HEK293 (cell line): ENCODE measurements at regions not wholly inside any gene's neighbourhood (a gene's known extent, or its start where the extent isn't known, plus 50 kb on each side); places are given as distances from the start of the nearest gene placed in this dataset.

ENCODE experiments used
- ATF2 ChIP-seq: fragments of 450-650 bp; formaldehyde crosslinking; IDR thresholded peaks from 2 replicates; pipeline ENCODE4 v1.5.1; 2016; ENCODE audit warnings: missing biosample characterization, missing genetic modification characterization, low read depth
- CTCF ChIP-seq: fragments of 450-650 bp; formaldehyde crosslinking; IDR thresholded peaks from 2 replicates; pipeline ENCODE4 v1.5.1; 2016; ENCODE audit warnings: missing biosample characterization, missing genetic modification characterization
- ELK4 ChIP-seq: IDR thresholded peaks from 2 replicates; pipeline ENCODE4 v1.6.1; 2011; ENCODE audit warnings: mild to moderate bottlenecking, low read depth, low read length, borderline replicate concordance
- MZF1 ChIP-seq: fragments of 450-650 bp; formaldehyde crosslinking; IDR thresholded peaks from 2 replicates; pipeline ENCODE4 v1.5.1; 2017; ENCODE audit warnings: missing biosample characterization, missing genetic modification characterization, borderline replicate concordance
- YY1 ChIP-seq: fragments of 450-650 bp; formaldehyde crosslinking; IDR thresholded peaks from 2 replicates; pipeline ENCODE4 v1.5.1; 2018; ENCODE audit warnings: missing biosample characterization, missing genetic modification characterization
- ZNF175 ChIP-seq: fragments of 450-650 bp; formaldehyde crosslinking; IDR thresholded peaks from 2 replicates; pipeline ENCODE4 v1.5.1; 2016; ENCODE audit warnings: missing biosample characterization, missing genetic modification characterization
- ZNF302 ChIP-seq: fragments of 450-650 bp; formaldehyde crosslinking; IDR thresholded peaks from 2 replicates; pipeline ENCODE4 v1.5.1; 2016; ENCODE audit warnings: missing biosample characterization, missing genetic modification characterization, low read depth
- ZNF311 ChIP-seq: fragments of 450-650 bp; formaldehyde crosslinking; IDR thresholded peaks from 2 replicates; pipeline ENCODE4 v1.5.1; 2017; ENCODE audit warnings: missing biosample characterization, missing genetic modification characterization, borderline replicate concordance
- ZNF350 ChIP-seq: fragments of 450-650 bp; formaldehyde crosslinking; IDR thresholded peaks from 2 replicates; pipeline ENCODE4 v1.5.0; 2017; ENCODE audit warnings: missing biosample characterization, mild to moderate bottlenecking, missing genetic modification characterization
- ZNF362 ChIP-seq: fragments of 450-650 bp; formaldehyde crosslinking; IDR thresholded peaks from 2 replicates; pipeline ENCODE4 v1.5.1; 2016; ENCODE audit warnings: missing biosample characterization, missing genetic modification characterization
- ZNF549 ChIP-seq: fragments of 450-650 bp; IDR thresholded peaks from 2 replicates; pipeline ENCODE4 v1.5.1; 2018; ENCODE audit warnings: missing biosample characterization, missing genetic modification characterization, mild to moderate bottlenecking, inconsistent platforms, moderate library complexity
- ZNF707 ChIP-seq: fragments of 450-650 bp; formaldehyde crosslinking; IDR thresholded peaks from 2 replicates; pipeline ENCODE4 v1.5.1; 2016; ENCODE audit warnings: missing biosample characterization, missing genetic modification characterization
- ZSCAN30 ChIP-seq: fragments of 450-650 bp; IDR thresholded peaks from 2 replicates; pipeline ENCODE4 v1.5.1; 2018; ENCODE audit warnings: missing biosample characterization, mild to moderate bottlenecking, missing genetic modification characterization, moderate library complexity

GRCh38 chr20:22499515-22500166 is 84.7 kb downstream of the FOXA2 start:
- no peak for TF ChIP-seq ZNF362 (tag by site-specific recombination)
- no peak for TF ChIP-seq ZNF707 (tag by site-specific recombination)
- no peak for TF ChIP-seq ZSCAN30 (tag by site-specific recombination)
- no peak for TF ChIP-seq ZNF175
- TF ChIP-seq ZNF311 (tag by site-specific recombination): no peak
- no peak for TF ChIP-seq YY1 (tag by site-specific recombination)
- TF ChIP-seq ZNF549 (tag by site-specific recombination): no peak
- no peak for TF ChIP-seq CTCF (tag by site-specific recombination)
- no peak for TF ChIP-seq ZNF302
- no peak for TF ChIP-seq ELK4
- no peak for TF ChIP-seq ZNF350 (tag by site-specific recombination)
- TF ChIP-seq MZF1: no peak
- TF ChIP-seq ATF2: no peak
